Omental fat pad (tissue), 3 donors: ENCODE measurements at regions not wholly inside any gene's neighbourhood (a gene's known extent, or its start where the extent isn't known, plus 50 kb on each side); places are given as distances from the start of the nearest gene placed in this dataset.
"Not testable (repeated sequence)": the region's sequence is repeated elsewhere in the genome, so short reads cannot be mapped to it uniquely, and the experiment has no call there.

Experiments used
- ATAC-seq: fragments of 150-250 bp; one replicate; pipeline ENCODE4 v1.9.1; 2016; ENCODE audit warnings: mild to moderate bottlenecking, moderate library complexity; ENCODE audit not compliant: low FRiP score
- DNase-seq: peaks from one replicate; pipeline ENCODE4 v3.0.0-alpha.2; 2019; ENCODE audit warnings: low spot score
- TF ChIP-seq, protein P1 (sequence below), 3 donors: fragments of 450-650 bp; IDR thresholded peaks; one replicate each; pipeline ENCODE4 v1.5.1; 2016 to 2017; ENCODE audit warnings: antibody characterized with exemption in 3 of 3, mild to moderate bottlenecking in 3 of 3, moderate library complexity in 2 of 3

DNA sequence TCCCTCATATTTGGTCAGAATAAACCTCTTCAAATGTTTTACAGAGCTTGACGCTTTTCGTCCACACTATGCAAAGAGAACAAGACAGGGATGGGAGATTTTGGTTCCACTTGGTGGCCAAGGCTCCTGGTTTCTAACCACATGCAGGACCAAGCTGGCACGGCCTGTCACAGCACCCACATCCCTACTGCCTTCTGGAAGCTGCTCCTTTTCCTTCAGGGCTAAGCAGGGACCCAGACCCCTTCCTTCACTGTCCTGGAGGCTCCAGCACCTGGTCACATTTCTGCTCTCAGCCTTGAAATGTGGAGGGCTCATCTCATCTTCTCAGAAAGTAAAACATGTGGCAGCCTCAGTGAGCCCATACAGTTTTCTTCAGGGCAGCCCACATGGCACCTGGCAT lies 50.4 kb upstream of the ARHGEF7 start:
- DNase-seq (no peak), ATAC-seq (no peak)
- TF ChIP-seq, protein P1, sequence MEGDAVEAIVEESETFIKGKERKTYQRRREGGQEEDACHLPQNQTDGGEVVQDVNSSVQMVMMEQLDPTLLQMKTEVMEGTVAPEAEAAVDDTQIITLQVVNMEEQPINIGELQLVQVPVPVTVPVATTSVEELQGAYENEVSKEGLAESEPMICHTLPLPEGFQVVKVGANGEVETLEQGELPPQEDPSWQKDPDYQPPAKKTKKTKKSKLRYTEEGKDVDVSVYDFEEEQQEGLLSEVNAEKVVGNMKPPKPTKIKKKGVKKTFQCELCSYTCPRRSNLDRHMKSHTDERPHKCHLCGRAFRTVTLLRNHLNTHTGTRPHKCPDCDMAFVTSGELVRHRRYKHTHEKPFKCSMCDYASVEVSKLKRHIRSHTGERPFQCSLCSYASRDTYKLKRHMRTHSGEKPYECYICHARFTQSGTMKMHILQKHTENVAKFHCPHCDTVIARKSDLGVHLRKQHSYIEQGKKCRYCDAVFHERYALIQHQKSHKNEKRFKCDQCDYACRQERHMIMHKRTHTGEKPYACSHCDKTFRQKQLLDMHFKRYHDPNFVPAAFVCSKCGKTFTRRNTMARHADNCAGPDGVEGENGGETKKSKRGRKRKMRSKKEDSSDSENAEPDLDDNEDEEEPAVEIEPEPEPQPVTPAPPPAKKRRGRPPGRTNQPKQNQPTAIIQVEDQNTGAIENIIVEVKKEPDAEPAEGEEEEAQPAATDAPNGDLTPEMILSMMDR (IDR thresholded peaks at IDR 0.05): no peak

DNA sequence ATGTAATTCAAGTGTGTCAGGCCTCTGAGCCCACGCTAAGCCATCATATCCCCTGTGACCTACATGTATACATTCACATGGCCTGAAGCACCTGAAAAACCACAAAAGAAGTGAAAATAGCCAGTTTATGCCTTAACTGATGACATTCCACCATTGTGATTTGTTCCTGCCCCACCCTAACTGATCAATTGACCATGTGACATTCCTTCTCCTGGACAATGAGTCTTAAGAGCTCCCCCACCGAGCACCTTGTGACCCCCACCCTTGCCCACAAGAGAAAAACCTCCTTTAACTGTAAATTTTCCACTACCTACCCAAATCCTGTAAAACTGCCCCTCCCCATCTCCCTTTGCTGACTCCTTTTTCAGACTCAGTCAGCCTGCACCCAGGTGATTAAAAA lies 52.1 kb upstream of the ARHGEF7 start:
- TF ChIP-seq, protein P1 (IDR thresholded peaks at IDR 0.05): no peak
- no peak for DNase-seq
- no peak for ATAC-seq

DNA sequence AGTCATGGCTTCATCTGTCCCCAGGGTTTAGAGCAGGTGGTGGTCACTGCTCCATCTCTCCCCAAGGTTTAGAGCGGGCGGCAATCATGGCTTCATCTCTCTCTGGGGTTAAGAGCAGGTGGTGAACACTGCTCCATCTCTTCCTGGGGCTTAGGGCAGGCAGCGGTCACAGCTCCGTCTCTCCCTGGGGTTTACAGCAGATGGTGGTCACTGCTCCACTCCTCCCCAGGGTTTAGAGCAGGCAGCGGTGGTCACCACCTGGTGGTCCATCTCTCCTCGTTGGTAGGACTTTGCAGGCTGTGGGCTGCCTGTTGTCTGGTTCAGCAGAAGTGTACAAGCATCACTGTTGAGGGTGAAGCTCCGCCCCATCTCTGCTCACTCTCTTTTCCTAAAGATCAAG lies 52.8 kb upstream of the ARHGEF7 start:
- DNase-seq: no peak
- ATAC-seq: no peak
- TF ChIP-seq, protein P1 (IDR thresholded peaks at IDR 0.05): no peak

DNA sequence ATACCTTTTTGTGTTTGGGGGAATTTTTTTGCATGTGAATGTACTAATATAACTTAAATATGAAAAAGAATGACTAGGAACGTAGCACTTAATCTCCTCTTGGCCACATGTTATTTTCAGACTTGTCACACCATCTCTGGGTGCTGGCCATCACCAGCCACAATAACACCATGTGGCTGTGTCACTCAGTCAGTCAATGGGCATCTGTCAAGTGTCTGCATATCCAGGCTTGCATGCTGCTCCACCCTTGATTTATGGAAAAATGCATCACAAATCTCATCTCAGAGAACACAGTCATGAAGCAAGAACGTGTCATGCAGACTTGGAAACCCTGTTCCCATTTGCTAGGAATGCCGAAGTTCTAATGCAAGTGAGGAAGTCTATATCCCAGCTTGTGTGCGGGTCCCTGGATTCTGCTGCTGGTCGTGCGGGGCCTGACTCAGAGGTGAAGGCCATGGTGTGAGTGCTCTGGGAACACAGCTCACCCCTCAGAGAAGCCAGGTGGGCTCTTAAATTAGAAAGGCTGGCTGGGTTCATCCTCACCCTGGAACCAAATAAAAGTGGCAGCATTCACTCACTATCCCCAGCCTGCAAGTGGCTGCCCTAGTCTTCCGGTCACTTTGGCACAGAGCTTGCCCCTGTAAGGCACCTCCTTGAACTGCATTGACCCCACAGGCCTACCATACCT lies 53.6 kb upstream of the ARHGEF7 start:
- ATAC-seq: no peak
- no peak for DNase-seq

DNA sequence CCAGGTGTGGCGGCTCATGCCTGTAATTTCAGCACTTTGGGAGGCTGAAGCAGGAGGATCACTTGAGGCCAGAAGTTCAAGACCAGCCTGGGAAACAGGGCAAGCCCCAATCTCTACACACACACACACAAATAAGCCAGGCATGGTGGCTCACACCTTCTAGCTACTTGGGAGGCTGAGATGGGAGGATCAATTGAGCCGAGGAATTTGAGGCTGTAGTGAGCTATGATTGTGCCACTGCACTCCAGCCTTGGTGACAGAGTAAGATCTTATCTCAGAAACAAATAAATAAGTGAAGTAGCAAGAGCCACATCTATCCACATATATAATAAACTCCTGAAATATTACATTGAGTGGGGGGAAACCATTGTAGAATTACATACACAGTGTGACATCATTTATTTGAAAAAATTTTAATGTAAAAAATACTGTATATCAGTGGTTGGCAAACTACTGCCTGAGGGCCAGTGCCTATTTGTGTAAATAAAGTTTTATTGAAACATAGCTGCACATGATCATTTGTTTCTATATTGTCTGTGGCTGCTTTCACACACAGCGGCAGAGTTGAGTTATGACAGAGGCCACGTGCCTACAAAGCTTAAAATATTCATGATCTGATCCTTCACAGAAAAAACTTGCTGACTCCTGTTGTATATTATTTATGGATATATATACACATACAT lies 54.7 kb upstream of the ARHGEF7 start:
- TF ChIP-seq, protein P1 (IDR thresholded peaks at IDR 0.05): no peak
- no peak for ATAC-seq
- no peak for DNase-seq

More for the DNA sequence above, 53.6 kb upstream of the ARHGEF7 start:
- TF ChIP-seq, protein P1 (IDR thresholded peaks at IDR 0.05): no peak

DNA sequence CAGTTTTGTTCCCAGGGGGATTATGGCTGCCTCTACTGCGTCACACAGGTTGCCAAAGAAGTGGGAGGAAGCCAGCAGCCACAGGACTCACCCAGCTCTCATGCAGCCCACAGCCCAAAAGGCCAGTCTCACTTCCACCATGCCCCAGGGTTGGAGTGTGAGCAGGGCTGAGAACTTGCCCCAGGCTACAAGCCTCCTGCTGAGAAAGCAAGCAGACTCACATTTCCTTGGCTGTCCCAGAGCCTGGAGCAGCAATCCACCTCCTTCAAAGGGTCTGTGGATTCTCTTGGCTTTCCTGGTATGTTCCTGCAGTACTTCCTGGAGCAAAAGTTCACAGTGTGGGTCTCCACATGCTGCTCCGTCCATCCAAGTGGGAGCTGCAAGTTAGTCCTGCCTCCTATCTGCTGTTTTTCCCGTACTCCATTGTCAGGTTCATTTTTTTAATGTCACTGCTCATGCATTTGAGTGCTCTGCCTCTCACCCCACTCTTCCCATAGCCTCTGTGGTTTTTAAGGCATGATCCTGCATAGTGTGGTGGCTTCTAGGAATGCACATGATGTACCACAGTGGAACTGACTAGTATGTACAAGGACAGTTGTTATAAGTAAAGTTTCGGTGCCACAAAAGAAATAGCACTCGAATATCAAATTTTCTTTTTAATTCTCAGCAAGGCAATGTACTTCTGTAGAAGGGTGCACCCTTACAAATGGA lies 56.2 kb upstream of the ARHGEF7 start:
- no peak for ATAC-seq
- no peak for DNase-seq
- TF ChIP-seq, protein P1 (IDR thresholded peaks at IDR 0.05): no peak

DNA sequence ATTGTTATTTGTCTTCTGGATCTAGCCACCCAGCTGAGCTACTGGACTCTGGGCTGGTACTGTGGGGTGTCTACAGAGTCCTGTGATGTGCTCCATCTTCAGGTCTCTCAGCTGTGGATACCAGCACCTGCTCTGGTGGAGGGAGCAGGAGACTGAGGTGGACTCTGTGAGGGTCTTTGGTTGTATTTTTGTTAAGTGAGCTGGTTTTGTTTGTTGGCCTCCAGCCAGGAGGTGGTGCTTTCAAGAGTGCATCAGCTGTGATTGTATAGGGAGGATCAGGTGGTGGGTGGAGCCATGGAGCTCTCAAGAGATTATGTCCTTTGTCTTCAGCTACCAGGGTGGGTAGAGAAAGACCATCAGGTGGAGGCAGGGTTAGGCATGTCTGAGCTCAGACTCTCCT lies 56.8 kb upstream of the ARHGEF7 start:
- not testable (repeated sequence) for ATAC-seq, DNase-seq

DNA sequence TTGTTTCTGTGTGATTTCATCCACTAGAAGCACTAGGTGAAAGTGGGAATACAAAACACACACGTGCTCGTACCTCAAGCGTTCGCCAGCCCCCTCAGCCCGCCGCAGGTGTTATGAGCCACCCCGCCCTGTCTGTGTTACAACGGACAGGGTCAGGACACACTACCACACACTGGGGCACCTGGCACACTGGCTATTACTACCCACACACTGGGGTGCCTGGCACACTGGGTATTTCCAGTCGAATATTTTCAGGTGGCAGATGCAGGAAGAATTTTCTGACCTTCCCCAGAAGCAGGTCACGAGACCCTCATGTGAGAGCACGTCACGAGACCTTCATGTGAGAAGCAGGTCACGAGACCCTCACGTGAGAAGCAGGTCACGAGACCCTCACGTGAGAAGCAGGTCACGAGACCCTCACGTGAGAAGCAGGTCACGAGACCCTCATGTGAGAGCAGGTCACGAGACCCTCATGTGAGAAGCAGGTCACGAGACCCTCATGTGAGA lies 63.3 kb upstream of the ARHGEF7 start:
- not testable (repeated sequence) for DNase-seq, ATAC-seq
